ENCODE measurements at regions not wholly inside any gene's neighbourhood (a gene's known extent, or its start where the extent isn't known, plus 50 kb on each side); places are given as distances from the start of the nearest gene placed in this dataset.

DNA sequence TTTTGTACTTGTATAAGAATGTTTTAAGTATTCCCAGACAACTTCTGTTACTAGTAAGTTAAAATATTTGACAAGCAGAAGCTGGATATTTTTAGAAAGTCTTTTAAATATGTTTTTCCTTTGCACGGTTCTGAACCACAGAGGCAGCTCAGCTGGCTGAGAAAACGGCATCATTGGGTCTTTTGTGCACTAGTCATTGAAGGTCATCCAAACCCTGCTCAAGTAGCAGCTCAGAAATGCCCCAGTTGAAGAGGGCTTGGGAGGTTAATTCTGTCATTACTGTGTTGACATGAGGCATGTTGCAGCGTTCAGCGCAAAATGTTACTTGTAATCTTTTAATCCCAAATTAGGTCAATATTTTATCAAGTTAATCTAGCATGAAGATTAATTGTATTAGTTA, 383.7 kb upstream of the FAM241A start:
- FAIRE-seq: peak; percentile 96

DNA sequence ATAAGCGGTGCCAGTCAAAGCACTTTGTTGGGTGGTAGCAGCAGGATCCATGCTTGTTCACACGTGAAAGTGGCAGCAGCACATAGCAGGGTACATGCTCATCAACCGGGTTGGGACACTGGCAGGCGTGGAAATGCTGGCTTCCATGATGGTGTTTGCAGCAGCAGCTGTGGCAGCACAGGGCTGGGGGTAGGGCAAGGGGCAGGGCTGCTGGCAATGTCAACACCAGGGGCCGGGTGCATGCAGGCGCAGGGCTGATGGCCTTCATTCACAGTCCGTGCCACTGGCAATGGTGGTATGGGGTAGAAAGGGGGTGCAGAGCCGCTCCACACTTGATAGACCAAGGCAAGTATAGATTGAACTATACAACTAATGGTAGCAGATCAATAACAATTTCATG, 374.7 kb upstream of the FAM241A start:
- FAIRE-seq: no peak

DNA sequence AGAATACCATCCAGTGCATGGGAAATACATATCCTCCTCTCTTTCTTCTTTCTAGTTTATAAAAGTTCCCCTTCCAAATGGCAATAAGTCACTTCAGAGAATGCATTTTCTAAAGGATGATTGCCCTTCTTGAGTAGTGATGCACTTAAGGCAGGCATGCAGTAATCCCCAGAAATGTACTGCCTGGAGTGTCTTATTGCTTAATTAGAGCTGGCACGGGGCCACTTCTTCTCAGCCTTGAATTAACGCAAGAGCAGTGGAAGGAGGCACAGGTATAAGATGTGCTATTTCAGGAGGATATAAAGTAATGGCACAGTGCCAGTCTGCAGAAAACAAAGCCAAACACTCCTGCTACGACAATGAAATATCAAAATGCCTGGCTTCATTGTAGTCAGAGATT, 371.4 kb upstream of the FAM241A start:
- FAIRE-seq: peak; percentile 99

DNA sequence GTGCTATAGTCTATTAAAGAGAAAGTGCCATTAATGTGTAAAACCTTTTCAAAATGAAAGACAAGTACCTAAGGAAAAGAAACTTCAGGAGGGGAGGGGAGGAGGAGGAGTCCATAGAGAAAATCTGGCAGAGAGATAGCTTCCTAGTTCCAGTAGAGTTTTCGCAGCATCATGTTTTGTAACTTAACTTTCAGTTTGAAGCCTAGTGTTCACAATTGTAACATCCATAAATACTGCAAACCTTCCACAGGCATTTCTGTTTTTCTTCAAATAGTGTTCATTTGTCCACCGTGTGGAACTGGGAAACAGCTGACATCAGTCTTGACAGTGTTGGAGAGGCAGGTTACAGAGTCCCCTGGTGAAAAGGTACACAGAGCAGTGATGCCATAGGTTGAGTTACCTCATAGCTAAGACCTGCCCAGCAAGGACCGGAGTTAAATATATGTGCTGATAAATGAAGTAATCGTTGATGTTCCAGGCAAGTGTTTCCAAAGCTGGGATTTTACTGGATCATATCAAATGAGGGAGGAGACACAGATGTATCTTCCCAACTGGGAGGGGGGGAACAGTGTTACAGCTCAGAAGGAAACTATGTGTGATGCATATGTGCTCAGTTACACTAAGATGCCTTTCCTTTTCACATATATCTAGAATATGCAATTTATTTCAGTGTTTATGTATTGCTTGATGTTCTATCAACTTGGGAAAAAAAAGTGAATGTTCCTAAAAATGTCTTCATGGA, 369.5 kb upstream of the FAM241A start:
- FAIRE-seq: no peak

DNA sequence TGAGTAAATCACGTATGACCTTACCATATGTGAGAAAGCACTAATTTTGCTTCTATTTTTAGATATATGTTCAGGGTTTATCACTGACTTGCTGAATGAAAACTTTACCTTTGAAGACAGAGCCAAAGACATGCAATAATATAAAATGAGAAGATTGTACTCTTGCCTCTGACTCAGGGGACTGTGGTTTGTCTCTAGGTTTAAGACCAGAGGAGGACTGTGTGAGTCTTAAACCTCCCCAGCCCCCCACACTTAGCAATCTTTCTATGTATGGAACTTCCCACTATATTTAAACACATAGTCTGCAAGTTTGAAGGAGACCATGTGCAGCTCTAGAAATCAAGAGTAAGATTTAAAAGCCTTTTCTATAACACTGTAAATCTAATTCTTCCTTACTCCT, 368.7 kb upstream of the FAM241A start:
- no peak for FAIRE-seq

DNA sequence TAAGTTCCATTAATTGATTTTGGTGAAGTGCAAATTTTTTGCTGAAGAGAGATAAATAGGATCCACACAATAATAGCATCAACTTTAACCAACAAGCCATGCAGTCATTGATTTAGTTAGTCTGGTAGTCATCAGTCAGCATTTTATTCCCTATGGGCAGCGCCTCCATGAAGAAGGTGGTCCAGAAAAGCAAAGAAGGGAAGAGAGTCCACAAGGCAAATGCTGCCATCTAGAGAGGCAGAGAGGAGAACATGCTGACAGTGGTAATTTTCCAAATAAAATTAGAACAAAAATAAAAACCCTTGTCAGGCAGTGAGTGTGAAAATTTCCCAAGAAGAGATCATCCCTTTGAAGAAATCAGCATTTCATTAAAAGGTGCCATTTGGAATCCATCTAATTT, 366.7 kb upstream of the FAM241A start:
- FAIRE-seq: no peak

DNA sequence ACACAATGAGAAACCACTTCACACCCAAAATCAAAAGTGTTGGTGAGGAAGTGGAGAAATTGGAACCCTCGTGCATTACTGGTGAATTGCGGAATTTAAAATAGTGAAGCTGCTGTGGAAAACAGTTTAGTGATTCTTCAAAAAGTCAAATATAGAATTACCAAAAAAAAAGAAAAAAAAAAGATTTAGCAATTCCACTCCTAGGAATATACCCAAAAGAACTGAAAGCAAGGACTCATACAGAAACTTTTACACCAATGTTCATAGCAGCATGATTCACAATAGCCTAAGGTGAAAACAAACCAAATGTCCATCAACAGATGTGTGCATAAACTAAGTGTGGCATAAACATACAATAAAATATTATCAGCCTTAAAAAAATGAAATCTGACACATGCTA, 364.3 kb upstream of the FAM241A start:
- no peak for FAIRE-seq

DNA sequence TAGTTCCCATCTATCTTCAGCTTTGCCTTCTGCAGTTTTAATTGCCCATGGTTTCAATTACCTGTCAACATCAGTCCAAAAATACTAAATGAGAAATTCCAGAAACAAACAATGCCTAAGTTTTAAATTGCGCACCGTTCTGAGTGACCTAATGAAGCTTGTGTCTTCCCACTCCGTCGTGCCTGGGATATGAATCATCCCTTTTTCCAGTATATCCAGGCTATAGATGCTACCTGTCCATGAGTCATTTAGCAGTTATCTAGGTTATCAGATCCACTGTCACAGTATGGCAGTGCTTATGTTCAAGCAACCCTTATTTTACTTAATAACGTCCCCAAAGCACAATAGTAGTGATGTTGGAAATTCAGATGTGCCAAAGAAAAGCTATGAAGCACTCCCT, 363.6 kb upstream of the FAM241A start:
- FAIRE-seq: no peak

DNA sequence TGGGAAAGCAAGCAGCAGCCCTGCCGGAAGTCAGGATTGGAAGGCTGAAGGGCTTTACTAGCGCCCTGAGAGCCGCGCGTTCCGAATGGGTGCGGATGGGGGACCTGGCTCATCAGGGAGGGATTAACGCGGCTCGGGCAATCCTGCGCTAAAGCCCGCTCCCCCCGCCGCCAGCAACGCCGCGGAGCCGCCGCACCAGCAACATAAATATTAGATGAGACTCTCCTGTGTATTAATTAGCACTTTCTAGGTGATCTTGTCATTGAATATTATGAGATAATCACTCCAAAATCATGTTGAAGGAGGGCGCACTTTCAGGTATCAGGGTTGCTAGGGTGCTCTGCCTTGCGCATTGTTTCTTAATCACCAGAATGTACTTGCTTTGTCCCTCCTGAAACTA, 357.2 kb upstream of the FAM241A start:
- FAIRE-seq: no peak

DNA sequence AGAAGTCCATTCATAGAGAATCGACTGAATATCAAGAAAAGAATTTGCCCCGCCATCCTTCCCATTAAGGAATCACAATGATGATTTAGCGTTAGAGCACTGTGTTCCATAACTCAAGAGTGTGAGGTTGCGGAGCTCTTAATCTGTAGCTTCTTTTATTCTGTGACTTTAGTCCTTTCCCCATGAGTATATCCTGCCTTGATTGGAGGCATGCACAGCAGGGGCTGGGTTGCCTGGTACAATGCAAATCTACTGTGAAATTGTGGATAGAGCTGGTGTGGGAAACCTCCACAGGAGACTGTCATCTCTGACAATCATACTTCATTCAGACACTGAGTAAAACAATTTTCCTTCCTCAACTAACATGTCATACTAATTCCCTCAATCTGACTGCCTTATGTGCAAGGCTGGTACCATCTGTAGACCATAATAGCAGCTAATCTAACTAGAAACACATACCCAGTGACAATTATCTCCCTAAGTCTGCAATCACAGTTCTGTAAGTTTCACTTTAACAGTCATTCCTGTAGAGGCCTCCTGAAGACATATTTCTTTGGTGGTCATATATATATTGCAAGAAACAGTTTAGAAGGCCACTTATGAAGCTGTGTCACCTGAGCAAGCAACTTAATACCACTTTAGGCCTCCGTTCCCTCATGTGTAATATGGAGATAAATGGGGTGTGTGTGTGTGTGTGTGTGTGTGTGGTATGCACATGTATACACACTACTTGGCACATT, 355.2 kb upstream of the FAM241A start:
- no peak for FAIRE-seq

DNA sequence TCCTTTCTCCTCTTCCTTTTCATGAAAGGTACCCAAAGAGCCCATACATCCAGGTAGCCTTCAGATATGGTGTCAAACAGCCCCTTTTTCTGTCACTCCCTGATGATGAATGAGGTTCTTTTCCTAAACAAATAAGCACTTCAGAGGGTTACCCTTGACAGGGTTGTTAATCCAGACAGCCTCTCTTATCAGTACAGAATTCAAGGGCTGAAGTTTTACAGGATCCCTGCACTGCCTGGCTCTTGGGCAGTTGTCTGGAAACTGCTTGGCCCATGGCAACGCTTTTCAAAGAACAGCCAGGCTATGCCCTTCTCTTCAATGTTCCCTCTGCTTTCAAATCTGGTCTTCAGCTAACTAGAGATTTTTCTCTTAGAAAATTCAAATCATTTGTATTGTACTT, 352.6 kb upstream of the FAM241A start:
- peak; percentile 98 for FAIRE-seq

DNA sequence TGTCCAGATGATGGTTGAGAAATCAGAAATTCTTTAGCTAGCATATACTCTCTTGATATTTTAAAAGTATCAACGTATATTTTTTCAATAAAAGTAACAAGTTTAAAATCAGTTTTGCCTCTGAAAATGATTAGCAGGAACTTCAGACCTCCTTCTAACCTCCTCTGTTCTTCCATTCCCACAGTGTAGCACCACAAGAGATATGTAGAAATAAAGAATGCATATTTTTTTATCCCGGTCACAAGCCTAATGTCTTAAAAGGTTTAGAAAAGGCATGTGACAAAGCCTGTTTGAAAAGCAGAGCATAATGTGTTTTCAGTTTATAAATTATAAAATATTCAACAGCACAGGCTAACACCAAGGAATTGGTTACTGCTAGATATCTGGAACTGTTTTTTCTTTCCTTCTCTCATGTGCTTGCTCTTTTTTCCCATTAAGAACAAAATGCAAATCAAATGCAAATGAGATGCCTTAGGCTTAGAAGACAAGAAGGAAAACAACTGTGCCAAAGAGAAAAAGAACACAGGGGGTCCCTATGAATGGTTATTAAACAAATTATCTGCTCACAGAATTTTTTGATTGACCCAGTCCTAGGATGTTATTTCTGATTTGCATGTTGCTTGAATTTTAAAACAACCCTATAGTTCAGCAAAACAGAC, 351.7 kb upstream of the FAM241A start:
- FAIRE-seq: no peak

DNA sequence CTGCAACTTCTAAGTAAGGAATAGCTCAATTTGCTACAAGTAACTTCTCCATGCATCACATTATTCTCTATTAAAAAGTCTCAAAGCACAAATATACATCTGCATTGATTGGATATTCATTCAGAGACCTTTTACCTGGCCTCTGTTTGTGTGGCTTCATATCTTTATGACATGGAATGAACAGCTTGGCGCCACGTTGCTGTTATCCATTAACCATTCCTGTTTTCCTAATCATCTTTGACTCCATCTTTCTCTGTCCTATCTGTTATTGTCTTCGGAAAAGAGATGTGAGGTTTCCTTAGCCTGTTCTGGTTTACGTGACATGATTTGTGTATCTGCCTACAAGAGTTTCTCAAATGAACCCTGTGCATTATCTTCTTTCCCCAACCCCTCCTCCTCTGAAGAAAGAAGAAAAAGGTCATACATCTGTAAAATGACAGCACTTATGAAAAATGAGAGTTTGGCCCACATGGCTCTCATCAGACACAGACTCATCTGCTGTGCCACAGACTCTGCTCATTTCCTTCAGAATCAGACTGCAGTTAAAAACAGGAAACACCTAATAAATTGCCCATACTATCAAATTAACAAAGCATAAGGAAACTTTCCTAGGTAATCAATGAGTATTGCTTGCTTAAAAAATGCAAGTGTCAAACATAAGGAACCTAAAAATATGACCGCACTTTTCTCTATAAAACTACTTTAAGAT, 347.6 kb upstream of the FAM241A start:
- no peak for FAIRE-seq

DNA sequence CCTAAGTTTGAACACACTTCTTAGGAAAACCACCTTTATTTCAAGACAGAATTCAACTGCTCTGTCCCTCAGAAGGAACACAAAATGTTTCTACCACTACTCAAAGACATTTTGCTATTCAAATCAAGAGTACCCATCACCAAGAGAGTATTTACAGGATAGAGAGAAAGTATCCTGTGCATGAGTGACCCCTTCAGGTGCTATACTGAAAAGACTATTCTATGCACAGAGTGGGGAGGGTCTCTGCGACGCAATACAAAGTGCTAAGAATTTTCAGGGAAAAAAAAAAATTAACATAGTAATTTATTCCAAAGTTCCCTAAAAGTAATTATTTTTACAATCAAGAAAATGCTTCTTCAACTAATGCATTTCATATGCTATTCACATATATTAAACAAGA, 346.4 kb upstream of the FAM241A start:
- FAIRE-seq: peak; percentile 80

DNA sequence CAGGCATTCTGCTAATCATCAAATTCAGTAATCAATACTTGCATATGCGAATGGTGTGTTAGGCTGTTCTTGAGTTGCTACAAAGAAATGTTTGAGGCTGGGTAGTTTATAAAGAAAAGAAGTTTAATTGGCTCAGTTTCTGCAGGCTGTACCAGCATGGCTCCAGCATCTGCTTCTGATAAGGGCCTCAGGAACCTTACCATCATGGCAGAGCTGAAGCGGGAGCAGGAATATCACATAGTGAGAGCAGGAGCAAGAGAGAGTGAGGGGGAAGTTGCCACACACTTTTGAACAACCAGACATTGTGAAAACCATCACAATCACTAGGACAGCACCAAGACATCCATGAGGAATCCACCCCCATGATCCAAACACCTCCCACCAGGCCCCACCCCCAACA, 344.7 kb upstream of the FAM241A start:
- FAIRE-seq: no peak

DNA sequence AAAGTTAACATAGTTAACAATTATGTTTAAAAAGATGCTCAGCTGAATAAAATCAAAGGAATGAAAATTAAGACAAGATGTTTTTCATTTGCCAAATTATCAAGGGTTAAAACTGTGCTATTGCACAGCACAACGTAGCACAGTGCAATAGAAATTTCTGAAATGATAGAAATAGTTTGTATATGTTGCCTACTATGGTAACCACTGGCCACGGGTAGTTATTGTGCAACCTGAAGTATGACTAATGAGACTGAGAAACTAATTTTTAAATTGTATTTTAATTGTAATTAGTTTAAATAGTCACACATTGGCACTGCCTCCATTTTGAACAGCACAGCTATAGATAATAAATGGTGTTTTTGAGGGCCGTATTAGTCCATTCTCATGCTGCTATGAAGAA, 343.1 kb upstream of the FAM241A start:
- FAIRE-seq: no peak

DNA sequence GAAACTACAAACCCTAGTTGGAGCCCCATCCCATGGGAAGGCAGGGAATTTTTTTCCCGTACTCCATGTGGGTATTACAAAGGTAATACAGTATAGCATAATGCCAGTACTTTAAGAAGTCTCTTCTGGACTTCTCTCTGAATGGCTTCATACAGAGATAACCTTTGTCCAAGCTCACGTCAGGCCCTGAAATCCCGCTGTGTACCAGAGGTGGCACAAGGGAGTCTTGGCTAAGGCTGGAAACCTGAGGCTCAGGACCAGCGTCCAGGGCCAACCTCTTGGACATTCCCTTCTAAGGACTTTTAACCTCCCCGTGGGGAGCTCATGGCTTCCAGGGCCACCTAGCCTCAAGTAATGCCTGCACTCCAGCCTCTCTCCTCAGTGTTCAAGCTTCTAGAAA, 338.9 kb upstream of the FAM241A start:
- no peak for FAIRE-seq

DNA sequence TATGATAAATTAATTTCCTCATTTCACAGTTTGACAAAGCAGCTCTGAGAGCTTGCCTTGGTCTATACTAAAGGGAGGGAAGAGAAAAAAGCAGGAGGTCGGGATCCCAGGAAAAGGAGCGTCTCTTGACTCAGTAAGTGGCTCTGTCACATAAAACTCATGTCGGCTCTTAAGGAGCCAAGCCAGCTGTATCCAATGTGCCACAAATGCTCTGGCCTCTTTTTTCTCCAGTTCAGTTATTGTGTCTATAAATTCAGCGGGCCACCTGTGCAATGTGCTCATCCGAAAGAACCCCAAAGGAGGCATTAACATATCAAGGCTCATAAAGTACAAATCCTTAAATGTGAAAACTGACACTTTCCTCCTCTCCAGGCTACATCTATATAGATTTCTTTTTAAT, 337.7 kb upstream of the FAM241A start:
- FAIRE-seq: no peak

DNA sequence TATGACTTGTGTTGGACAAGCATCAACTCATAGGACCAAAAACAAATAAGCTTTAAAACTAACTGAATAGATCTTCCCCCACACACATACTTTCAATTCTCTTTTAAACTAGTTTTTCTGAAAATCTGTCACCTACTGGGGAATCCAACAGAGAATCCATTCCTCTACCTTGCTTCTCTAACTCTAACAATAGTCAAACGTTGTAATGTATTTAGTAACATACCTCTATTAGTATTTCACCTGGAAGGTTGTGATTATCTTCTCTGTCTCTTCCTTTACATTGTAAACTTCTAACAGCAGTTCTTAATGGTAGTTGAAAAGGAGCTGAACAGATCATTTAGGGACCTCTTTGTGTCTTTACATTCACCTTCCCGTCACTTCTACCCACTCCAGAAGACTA, 337.1 kb upstream of the FAM241A start:
- no peak for FAIRE-seq

DNA sequence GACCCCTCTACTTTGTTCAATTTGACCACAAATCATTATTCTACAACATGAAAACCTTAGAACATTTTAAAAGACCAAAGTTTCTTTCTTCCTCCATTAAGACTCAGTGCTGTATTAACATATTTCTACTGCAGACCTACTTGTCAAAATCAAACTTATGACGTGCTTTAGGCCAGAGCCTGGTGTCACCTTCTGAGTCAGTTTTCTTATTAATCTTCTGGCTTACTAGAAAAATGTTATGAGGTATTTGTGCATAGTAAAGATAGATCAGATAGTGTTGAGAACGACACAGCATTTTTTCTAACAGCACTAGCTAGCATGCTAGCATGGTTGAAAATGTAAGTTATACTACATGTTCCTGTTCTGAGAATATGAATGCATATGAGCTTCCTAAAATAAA, 333.6 kb upstream of the FAM241A start:
- peak; percentile 3 for FAIRE-seq

DNA sequence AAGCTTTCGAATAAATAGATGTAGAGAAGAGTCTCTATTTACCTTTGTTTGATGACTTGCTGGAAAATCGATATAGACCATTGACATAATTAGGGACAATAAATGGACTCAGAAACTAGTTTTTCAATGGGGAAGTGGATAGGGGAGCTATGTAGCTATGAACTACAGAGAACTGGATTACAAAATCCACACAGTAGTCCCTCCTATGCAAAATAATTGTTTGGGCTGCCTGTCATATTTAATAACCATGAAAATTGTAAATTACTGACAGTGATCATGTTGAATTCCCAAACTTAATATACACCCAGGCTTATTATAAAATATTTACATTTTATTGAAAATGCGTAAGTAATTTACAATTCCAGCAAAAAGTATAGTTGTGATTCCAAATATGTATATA, 333.1 kb upstream of the FAM241A start:
- peak; percentile 7 for FAIRE-seq

DNA sequence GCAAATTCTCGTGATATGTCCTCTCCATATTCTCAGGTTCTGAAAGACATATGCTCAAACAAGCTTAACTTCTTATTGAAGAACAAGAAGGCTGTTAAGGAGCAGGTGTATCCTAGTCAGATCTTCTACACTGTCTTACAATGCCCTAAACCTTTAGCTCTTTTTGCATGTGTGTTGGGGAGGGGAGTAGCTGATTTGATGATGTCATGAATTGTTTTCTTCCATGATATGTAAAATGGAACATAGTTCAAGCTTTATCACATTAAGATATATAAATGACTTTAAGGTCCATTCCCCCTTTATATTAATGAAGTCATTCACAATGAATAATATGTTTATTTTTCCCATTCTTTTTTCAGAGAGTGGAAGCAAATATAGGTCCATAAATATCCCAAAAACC, 332.5 kb upstream of the FAM241A start:
- no peak for FAIRE-seq

DNA sequence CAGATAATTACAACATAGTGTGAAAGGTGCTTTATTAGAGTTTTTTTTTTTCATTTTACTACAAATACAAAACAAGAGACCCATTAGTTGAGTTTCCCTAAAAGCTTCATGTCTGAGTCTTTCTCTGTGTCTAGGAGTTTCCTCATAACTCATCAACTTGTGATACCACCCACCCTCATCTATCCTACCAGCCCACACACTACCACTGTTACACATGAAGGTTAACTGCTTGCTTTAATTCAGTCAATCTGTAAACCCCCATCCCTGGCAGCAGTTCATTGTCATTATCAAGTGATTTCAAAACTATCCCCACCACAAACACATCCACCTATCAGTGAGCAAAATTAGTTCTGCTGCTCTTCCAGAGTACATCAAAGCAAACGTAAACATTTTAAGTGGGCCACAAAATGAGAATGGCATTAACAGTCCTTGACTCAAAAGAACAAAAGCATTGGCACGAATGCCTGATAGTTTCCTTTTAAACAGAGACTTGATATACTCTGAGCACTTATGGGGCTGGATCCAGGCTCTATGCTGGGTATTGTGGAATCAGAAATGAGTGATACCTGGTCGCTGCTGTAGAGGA, 331.6 kb upstream of the FAM241A start:
- peak; percentile 91 for FAIRE-seq

Data from TTC549 (cell line).